ENCODE measurements at regions not wholly inside any gene's neighbourhood (a gene's known extent, or its start where the extent isn't known, plus 50 kb on each side); places are given as distances from the start of the nearest gene placed in this dataset.

DNA sequence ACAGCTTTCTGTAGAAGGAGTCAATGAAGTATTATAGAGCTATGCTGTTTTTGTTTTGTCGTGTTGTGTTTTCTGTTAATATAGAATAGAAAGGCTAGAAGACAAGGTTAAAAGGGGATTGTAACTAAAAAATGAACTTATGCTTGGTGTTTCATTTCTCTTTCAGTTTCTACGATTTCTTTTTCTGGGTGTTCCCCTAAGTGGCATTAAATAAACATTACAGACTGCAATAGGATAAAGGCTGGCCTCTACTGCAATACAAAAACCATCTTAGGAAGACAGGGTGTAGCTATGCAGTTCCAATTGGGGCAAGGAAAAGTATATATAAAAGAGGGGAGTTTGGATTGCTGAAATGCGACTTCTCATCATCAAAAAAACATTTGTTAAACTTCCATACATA, 1609.7 kb upstream of the ACVR2A start:
- TF ChIP-seq, protein P1, sequence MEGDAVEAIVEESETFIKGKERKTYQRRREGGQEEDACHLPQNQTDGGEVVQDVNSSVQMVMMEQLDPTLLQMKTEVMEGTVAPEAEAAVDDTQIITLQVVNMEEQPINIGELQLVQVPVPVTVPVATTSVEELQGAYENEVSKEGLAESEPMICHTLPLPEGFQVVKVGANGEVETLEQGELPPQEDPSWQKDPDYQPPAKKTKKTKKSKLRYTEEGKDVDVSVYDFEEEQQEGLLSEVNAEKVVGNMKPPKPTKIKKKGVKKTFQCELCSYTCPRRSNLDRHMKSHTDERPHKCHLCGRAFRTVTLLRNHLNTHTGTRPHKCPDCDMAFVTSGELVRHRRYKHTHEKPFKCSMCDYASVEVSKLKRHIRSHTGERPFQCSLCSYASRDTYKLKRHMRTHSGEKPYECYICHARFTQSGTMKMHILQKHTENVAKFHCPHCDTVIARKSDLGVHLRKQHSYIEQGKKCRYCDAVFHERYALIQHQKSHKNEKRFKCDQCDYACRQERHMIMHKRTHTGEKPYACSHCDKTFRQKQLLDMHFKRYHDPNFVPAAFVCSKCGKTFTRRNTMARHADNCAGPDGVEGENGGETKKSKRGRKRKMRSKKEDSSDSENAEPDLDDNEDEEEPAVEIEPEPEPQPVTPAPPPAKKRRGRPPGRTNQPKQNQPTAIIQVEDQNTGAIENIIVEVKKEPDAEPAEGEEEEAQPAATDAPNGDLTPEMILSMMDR (IDR thresholded peaks at IDR 0.05): no peak
- no peak for TF ChIP-seq EZH2 (IDR thresholded peaks at IDR 0.05; ENCODE audit: borderline replicate concordance, insufficient read depth, low read depth, low read length, poor library complexity, severe bottlenecking)
- ChIA-PET POLR2A (no interaction called here), CTCF (interaction anchor here (1.0 kb wide), 1 partner anchor 11 kb away, joined by 3 read pairs; no protein-coding TSS in a partner anchor)
- no peaks in the 10 kb centered on the region for H3K9me3 Mint-ChIP-seq (ENCODE audit: insufficient read depth)
- intact Hi-C loops (cut with micrococcal nuclease): no loop called here
- ATAC-seq (ENCODE audit: low read depth) (no peak), DNase-seq (no peak)
- Histone ChIP-seq H2AFZ (ENCODE audit: insufficient read depth, low read depth, low read length, poor library complexity, severe bottlenecking) (no peak overlapping the region), H3K9me3 (ENCODE audit: control extremely low read depth in 1 of 3, control insufficient read depth in 2 of 3, insufficient read depth in 1 of 3, low read length in 2 of 3) (no peaks in the 10 kb centered on the region), H3K9ac (ENCODE audit: low read length) (no peak overlapping the region), H3K4me3 (ENCODE audit: control extremely low read depth in 1 of 5, extremely low read depth in 1 of 5, insufficient read depth in 1 of 5, low read depth in 2 of 5, low read length in 4 of 5) (no peak overlapping the region), H4K20me1 (ENCODE audit: control insufficient read depth, insufficient read depth, low read length, poor library complexity, severe bottlenecking) (no peaks in the 10 kb centered on the region), H3K36me3 (replicated peaks in 1 of 2; ENCODE audit: control extremely low read depth in 1 of 2, control insufficient read depth in 1 of 2, extremely low read depth in 1 of 2, insufficient read depth in 2 of 2, low read length in 1 of 2) (no peaks in the 10 kb centered on the region), H3K27me3 (replicated peaks in 1 of 4; ENCODE audit: control extremely low read depth in 1 of 4, control insufficient read depth in 3 of 4, insufficient read depth in 4 of 4, low read length in 3 of 4) (no peaks in the 10 kb centered on the region), H3K4me2 (replicated peaks; ENCODE audit: low read depth, low read length, poor library complexity, severe bottlenecking) (no peak overlapping the region), H3K79me2 (ENCODE audit: control insufficient read depth, insufficient read depth, low read length) (no peaks in the 10 kb centered on the region), H3K27ac (ENCODE audit: low read length in 2 of 2) (no peak overlapping the region), H3K4me1 (ENCODE audit: control insufficient read depth in 2 of 2, insufficient read depth in 2 of 2, low read length in 2 of 2) (no peaks in the 10 kb centered on the region)
- H3K4me3 Mint-ChIP-seq: no peak overlapping the region
- no CpG with 5 or more reads among the region's 3 CpGs for WGBS (ENCODE audit: insufficient coverage)
- H3K27ac Mint-ChIP-seq: no peak overlapping the region
- no peaks in the 10 kb centered on the region for H3K4me1 Mint-ChIP-seq
- H3K27me3 Mint-ChIP-seq: no peaks in the 10 kb centered on the region

DNA sequence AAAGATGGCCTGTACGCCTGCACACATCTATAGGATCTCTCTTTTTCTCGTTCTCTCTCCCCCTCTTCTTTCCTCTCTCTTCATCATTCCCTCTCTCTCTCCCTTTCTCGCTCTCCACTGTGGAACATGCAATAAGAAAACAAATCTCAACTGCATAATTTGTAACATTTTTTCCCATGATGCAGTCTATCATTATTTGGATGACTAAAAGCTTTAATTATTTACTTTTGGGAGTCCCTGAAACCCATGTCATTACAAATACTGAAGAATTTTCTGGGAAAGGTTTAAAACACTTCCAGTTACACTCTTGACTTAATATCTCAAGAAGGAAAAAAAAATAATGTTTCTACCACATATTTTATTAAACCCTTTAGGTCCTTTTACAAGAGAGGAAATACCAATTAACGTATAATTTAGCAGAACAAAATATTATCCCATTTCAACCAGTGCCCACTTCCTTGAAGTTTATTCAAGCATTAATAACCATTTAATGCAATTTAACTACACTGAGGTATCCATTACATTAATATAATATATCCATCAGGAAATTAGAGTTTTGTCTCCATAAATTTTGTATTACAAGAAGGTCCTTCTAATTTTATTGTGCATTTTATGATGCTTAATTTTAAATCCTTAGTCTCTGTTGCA, 1615.2 kb upstream of the ACVR2A start:
- ChIA-PET CTCF (no interaction called here), POLR2A (no interaction called here)
- Histone ChIP-seq H3K27me3 (replicated peaks in 1 of 4; ENCODE audit: control extremely low read depth in 1 of 4, control insufficient read depth in 3 of 4, insufficient read depth in 4 of 4, low read length in 3 of 4) (no peaks in the 10 kb centered on the region), H3K79me2 (ENCODE audit: control insufficient read depth, insufficient read depth, low read length) (no peaks in the 10 kb centered on the region), H2AFZ (ENCODE audit: insufficient read depth, low read depth, low read length, poor library complexity, severe bottlenecking) (no peak overlapping the region), H3K4me2 (replicated peaks; ENCODE audit: low read depth, low read length, poor library complexity, severe bottlenecking) (no peak overlapping the region), H3K36me3 (replicated peaks in 1 of 2; ENCODE audit: control extremely low read depth in 1 of 2, control insufficient read depth in 1 of 2, extremely low read depth in 1 of 2, insufficient read depth in 2 of 2, low read length in 1 of 2) (no peaks in the 10 kb centered on the region), H3K9ac (ENCODE audit: low read length) (no peak overlapping the region), H3K4me1 (ENCODE audit: control insufficient read depth in 2 of 2, insufficient read depth in 2 of 2, low read length in 2 of 2) (no peaks in the 10 kb centered on the region), H3K9me3 (ENCODE audit: control extremely low read depth in 1 of 3, control insufficient read depth in 2 of 3, insufficient read depth in 1 of 3, low read length in 2 of 3) (no peaks in the 10 kb centered on the region), H3K4me3 (ENCODE audit: control extremely low read depth in 1 of 5, extremely low read depth in 1 of 5, insufficient read depth in 1 of 5, low read depth in 2 of 5, low read length in 4 of 5) (no peak overlapping the region), H4K20me1 (ENCODE audit: control insufficient read depth, insufficient read depth, low read length, poor library complexity, severe bottlenecking) (no peaks in the 10 kb centered on the region), H3K27ac (ENCODE audit: low read length in 2 of 2) (no peak overlapping the region)
- DNase-seq (no peak), ATAC-seq (ENCODE audit: low read depth) (no peak)
- H3K27ac Mint-ChIP-seq: no peak overlapping the region
- no peak for TF ChIP-seq EZH2 (IDR thresholded peaks at IDR 0.05; ENCODE audit: borderline replicate concordance, insufficient read depth, low read depth, low read length, poor library complexity, severe bottlenecking)
- TF ChIP-seq, protein P1 (IDR thresholded peaks at IDR 0.05): no peak
- H3K27me3 Mint-ChIP-seq: no peaks in the 10 kb centered on the region
- 100% methylated on average over 2 of the region's 4 CpGs for WGBS (ENCODE audit: insufficient coverage)
- H3K9me3 Mint-ChIP-seq (ENCODE audit: insufficient read depth): no peaks in the 10 kb centered on the region
- no peak overlapping the region for H3K4me3 Mint-ChIP-seq
- intact Hi-C loops (cut with micrococcal nuclease): no loop called here
- peaks cover 7% of the 10 kb centered on the region for H3K4me1 Mint-ChIP-seq
